ENCODE measurements at regions not wholly inside any gene's neighbourhood (a gene's known extent, or its start where the extent isn't known, plus 50 kb on each side); places are given as distances from the start of the nearest gene placed in this dataset.

DNA sequence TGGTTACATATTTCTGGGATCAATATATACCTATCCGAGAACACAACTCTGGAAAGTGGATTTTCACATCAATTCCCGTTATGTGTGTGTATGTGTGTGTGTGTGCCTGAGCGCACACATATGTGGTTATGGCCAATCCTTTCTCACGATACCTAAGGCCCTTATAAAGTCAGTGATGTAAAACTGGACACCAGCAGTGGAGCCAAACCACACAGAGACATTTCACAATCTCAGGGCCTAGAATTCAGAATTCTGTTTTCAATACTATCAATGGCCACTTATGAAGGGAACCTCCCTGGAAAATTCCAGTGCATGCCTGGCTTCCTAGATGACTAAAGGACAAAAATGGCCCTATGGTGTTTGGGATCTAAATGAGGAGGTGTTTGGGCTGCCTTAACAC lies 187.3 kb upstream of the UBL3 start:
- intact Hi-C loops (cut with micrococcal nuclease), result no loop called here

DNA sequence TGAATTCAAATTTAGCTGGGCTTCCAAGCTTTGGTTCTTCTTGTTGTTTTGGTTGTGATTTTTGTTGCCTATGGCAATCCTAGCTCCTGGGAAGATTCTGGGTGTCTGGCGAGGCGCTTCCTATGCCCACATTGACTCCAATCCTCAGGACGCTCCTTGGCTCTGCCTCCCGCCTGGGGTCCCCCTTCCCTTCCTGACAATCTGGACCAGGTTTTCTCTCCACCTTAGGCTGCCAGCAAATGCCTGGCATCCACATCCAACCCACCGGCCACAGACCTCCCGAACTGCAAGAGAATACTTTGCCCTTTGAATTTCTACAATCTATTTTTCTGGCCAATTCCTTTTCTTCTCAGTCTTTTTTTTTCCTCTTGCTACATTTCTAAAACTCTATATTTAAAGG lies 186.9 kb upstream of the UBL3 start:
- intact Hi-C loops (cut with micrococcal nuclease), result no loop called here

DNA sequence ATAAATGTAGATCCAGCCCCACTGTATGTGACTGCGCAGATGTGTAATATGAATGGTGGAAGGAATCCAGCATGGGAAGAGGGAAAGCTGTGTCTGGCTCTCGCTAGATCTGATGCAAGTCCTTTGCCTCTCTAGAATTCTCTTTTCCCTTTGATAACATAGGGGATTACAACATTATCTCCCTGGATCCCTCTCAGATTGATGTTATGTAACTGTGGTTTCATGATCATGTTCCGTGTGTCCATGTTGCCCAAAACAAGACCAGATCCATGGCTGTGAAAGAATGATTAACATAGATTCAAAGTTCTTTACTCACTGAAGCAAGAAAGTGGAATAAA lies 184.0 kb upstream of the UBL3 start:
- intact Hi-C loops (cut with micrococcal nuclease), result no loop called here

DNA sequence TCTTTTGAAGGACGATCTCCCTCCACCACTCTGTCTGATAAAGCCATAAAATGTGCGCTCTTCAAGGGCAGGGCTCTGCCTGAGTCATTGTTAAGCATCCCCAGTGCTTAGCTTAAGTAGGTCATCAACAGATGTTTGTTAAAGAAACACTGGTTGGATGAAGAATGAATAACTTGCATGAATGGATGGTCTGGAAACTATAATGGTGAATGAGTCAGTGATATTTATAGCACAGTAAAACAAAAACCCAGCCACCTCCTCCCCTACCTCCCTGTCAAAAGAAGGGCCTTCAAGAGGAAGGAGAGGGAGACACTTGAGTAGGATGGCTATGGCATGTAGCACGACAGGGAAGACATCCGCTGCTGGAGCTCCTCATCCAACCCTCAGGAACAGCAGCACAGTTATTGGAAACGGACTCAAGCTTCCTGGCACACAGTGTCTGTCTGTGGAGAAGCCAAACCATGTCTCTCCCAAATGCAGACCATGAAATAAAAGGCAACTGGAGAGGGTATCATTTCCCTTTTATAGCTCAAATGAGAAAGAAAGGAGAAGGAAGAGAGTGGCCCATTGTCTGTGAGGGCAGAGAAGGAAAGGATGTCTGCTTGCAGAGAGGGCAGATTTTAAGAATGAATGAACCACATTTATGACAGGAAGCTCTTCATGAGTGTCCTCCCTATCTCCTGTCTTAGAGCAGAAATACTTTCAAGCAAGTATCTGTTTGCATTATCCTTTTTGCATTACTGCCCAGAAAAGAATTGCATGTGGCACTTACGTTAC lies 183.5 kb upstream of the UBL3 start:
- intact Hi-C loops (cut with micrococcal nuclease), result no loop called here

DNA sequence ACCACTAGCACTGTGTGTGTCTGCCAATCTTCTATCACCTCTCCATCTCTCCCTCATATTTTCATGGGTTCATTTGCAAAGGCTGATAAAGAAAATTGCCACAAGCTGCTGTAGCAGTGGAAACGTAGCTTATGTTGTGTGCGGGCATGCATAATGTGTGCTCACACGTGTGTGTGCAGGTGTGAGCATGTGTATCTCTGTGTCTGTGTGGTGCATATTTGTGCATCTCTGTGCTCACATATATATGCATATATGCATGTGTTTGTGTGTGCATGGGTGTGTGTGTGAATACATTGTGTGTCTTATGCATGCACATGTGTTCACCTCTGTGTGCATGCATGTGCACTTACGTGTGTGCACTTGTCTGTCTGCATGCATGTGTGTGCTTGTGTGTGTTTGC lies 181.8 kb upstream of the UBL3 start:
- intact Hi-C loops (cut with micrococcal nuclease), result no loop called here

DNA sequence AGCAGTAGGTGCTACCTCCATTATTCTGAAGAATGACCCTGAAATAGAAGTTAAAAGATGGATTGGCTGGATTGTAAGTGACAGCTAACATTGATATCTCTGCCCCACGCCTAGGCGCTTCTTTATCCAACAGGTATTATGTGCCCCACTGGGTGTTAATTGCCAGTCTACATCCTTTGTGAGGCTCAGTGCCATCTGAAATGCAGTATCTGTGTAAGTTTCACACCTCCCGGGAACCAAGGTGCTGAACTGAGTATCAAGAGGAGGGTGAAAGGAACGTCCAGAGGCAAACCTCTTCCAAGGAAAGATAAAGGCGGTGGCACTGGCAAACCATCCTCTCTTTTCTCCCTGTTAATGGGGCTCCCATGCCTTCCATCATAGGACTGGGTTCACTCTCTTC lies 181.1 kb upstream of the UBL3 start:
- intact Hi-C loops (cut with micrococcal nuclease), result no loop called here

DNA sequence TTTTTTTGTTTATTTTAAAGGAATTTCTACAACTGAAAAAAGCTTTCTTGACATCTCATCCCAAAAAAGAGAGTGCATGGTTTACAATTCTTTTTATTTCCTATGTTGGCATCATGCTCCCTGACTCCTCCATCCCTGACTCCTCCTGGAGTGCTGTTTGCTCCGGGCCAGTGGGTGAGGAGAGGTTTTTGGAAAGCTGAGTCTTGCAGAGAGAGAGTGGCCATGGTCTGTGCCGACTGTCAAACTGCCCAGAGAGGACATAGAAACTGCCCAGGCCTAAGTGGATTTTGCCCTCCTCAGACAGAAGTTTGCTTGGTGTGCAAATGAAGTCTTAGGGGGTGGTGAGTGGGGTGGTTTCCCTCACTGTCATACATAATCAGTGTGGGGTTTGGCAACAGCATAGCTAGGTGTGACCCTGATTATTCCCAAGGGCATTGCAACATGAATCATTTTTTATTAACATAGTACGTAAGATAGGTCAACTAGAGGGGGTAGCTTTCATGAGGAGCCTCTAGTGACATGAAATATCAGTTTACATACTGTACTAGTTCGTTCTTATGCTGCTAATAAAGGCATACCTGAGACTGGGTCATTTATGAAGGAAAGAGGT lies 179.8 kb upstream of the UBL3 start:
- intact Hi-C loops (cut with micrococcal nuclease), result no loop called here

DNA sequence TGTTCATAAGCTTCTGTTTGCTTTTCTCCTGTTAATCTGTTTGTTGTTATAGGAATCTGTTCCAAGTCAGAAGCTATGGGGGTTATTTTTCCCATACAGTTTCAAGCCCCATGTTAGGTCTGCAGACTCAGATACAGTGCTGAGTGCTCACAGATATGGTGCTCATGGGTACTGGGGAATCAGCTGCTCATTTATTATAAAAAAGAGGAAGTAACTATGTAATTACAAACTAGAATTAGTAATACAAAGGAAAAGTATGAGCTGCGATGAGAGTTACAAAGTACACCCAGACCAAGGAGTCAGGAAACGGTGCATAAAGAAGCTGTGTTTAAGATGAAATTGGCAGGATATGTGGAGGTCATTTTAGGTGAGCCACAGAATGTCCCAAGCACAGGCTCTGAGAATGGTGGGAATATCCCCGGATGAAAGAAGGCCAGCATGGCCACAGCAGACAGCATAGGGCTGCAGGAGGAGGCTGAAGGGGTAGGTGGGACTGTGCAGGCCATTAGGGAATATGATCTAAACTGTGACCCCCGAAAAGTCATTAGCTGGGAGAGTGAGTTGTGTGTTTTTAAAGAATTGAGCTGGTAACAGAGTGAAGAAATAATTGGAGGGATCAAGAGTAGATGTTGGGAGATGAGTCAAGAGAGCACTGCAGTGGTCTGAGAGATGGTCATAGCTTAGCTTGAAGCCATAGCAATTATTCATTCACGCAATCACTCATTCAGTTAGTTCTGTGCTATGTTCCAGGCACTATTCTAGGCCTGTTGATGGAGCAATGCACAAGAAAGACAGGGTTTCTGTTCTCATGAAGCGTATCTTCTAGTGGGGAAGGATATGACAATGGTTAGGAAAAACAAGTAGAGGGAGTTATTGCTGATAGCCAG lies 177.4 kb upstream of the UBL3 start:
- intact Hi-C loops (cut with micrococcal nuclease), result no loop called here

DNA sequence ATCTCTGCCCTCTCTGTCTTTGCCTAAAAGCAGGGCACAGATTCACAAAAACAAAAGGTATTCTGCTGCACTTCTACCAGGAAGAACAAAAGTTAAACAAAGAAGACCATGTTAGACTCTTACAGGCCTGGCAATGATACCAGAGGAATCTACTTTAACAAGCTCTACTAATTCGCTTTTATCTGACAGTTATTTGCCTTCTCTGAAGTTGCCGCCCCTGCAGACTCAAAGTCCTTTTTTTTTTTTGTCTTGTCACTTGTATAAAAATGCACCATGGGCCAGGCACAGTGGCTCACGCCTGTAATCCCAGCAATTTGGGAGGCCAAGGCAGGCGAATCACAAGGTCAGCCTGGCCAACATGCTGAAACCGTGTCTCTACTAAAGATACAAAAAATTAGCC lies 176.5 kb upstream of the UBL3 start:
- intact Hi-C loops (cut with micrococcal nuclease), result no loop called here

DNA sequence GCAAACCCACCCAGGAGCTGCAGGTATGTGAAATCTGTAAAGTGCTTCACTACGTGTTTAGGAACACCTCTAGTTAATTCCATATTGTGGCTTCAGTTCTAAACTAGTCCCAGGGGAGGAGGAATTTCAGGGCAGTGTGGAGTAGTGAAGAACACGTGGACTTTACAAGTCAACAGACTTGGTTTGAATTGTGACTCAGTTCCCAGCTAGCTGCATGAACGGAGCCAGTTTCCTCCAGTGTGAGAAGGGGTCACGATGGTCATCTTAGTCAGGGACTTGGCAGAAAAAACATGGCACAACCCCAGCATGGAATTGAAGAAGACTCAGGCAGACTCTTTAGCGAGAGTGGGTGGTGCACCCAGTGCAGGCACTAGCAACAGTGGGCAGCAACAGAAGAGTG lies 175.7 kb upstream of the UBL3 start:
- intact Hi-C loops (cut with micrococcal nuclease), result no loop called here

DNA sequence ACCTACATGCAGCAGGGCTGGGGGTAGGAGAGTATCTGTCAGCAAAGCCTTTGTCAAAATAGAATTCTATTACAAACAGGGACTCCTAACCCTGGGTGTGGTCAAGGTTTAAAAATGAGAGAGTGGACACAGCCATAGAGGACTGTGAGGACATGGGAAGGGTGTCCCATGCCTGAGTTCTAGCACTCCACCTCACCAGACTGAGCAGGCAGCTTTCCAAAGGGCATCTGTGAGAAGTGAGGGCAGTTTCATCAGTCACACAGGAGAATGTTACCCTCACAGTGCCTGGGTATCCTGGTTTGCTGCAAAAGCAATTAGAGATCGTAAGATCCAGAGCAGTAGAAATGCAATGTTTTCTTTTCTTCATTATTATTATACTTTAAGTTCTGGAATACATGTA lies 174.9 kb upstream of the UBL3 start:
- intact Hi-C loops (cut with micrococcal nuclease), result no loop called here

DNA sequence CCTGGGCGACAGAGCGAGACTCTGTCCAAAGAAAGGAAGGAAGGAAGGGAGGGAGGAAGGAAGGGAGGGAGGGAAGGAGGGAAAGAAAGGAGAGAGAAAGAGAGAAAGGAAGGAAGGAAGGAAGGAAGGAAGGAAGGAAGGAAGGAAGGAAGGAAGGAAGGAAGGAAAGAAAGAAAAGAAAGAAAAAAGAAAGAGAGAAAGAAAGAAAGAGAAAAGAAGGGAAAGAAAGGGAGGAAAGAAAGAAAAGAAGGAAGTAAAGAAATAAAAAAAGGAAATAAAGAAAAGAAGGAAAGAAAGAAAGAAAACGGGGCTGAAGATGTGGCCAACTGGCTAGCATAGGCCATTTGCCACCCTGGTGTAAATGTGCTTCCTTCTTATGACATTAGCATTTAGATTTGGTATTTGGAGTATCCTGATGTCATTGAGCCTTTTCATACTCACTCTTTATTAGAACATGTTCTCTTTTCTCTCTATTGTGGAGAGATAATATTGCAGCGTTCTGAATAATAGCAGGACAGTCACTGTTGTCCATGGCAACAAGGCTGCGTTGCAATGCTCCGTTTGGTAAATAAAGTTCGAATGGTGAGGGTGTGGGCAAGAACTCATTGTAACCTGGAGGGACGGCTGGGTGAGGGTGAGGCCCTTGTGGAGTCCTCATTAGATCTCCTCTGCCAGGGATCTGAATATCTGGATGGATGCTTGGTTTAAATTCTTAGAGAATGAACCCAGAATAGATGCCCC lies 173.9 kb upstream of the UBL3 start:
- intact Hi-C loops (cut with micrococcal nuclease), result no loop called here

DNA sequence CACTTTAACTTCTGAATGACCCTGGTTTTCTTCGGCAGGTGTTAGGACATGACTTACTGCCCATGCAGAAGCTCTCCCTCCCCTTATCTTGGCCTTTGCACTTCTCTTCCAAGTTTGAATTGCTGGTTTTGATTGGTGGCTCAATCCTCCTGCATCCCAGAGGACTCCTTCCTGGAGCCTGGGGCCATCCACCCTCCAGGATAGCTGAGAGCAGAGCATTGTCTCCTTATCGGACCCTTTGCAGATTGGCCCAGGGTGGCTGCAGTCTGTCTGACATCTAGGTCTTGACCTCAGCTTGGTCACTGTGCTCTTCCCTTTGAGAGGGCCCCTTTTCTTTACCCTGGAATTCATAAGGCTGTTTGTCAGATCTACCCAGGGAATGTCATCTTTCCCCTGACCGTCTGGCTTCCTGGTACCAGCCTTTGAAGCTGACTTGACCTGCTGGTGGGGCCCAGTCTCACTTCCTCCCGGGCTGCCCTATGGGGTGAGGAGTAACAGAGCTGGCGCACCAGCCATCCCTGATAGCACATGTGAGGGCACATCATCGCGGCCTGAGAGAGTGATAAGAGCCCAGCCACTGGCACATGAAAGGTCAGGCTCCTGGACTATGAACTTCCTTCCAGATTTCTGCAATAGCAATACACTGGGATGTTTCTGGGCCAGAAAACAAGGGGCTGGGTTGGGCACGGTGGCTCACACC lies 172.9 kb upstream of the UBL3 start:
- intact Hi-C loops (cut with micrococcal nuclease), result no loop called here

DNA sequence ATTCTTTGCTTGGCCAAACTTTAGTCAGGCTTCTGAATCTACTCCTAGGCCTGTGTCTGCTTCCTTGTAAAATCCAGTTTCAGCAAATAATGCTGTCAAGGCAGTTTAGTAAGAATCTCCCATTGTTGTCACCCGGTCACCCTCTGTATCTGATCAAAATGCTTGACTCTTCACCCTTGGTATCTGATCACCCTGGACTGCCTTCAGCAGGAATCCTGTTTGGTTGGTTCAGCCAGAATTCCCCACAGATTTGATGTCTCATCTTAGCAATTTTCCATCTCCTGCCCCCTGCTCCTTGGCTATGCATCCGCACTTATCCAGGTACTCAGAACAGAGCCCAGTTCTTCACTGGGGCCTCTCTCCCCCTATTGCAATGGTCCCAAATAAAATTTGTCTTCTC lies 172.4 kb upstream of the UBL3 start:
- intact Hi-C loops (cut with micrococcal nuclease), result no loop called here

DNA sequence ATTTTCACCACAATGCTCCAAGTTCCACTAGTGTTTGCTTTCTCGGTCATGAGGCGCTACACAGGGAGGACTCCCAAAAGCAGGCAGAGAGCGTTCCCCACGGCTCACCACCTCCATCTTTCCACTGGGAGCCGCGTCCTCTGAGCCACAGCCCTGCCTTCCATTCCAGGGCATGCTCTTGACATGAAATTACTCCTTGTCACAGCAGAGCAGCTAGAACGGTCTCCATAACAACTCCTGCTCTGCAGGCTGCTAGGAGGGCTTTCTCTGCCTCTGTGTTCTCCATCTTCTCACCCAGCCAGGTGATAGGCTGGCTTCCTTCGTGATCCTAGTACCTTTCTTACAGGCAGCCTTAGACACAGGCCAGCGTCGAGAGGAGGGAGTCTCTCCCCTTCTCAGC lies 171.8 kb upstream of the UBL3 start:
- intact Hi-C loops (cut with micrococcal nuclease), result no loop called here

DNA sequence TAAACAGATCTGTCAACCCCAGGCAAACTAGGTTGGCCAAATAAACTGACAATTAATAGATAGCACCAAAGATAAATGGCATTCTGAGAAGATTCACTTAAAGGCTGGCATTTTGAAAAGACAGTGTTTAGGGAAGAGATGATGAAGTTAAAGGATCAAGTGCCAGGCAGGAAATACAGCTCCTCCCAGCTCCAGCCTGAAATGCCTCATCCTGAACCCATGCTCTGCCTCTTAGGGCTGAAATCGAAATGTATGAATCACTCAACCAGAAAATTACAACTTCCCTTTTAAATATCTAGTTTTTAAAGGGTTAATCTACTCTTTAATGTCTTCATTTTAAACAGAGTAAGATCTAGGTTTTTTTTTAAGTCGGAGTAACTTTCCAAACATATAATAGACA lies 171.2 kb upstream of the UBL3 start:
- intact Hi-C loops (cut with micrococcal nuclease), result no loop called here

DNA sequence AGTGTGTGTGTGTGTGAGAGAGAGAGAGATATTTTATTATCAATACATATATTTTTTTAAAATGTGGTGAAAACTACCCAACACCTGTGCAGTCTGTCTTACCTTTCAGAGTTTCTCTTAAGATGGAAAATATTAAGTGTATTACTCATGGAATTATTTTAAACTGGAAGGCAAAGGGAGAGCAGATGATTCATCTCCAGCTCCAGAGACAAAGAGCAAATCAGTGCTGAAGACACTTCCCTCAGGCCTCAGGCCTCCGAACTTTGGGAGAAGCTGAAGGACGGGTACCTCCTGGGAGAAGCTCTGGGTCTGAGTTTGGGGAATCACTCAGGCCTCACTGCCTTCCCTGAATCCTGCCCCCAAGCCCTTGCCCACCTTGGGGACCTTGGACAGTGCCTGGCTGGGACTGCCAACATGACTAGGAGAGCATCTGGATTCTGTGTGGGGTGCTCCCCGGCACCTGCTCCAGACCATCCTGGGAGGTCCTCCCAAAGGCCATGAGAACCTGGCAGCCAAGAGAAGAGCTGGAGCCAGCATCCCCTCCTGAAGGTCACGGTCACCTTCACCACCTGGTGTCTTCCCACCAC lies 170.4 kb upstream of the UBL3 start:
- intact Hi-C loops (cut with micrococcal nuclease), result no loop called here

DNA sequence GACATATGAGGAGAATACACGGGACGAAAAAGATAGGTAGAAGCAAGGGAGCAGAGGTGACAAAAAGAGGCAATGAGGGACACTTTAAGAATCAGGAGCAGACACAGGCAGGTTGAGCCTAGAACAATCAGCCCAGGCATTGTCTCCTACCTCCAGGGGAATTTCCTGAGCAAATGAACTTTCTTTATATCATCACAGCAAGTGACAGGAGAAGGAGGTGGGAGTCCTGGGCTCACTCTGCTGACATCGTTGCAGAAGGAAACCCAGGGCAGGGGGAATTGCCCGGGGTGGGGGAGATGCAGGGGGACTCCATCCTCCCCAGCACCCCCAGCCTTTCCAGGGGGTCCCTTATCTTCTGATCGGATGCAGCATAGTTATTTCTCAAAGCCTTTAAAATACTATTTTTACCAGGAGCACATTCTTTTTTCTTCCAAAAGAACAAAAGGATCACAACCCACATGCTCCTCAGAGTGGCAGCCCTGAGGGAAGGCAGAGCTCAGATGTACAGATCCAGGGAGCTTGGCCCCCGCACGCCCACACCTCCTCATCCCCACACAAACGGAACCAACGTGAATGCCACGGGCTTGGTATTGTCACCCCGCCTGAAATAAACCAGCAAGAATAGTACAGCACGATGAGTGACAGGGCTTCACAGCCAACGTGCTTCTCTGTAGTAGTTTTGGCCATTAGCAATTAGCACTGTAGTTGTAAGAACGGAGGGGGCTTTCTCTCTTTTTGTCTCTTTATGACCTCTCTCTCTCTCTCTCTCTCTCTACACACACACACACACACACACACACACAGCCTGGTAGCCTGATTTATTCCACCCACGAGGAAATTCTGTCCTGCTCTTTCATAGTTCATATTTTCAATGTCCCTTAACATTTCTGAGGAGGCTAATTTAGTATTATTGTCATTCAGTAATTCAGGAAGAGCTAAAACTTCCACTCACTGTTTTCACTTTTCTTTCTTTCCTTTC lies 169.5 kb upstream of the UBL3 start:
- intact Hi-C loops (cut with micrococcal nuclease), result no loop called here

DNA sequence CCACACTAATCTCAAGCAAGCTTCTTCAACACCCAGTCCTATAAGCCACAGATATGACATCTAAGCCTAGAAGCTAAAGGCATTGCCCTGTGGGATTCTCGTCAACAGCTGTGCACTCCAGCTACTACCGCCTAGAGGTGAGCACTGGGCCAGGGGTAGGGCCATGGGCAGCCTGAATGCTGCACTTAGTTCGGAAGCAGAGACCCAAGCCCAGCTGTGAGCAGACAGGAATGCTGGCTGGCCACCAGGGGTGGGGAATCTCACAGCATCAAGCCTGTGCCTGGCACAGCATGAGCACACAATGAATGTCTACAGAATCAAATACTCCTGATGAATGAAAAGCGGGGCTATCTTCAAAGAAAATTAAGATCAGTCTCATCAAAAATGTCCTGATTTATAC lies 167.5 kb upstream of the UBL3 start:
- intact Hi-C loops (cut with micrococcal nuclease), result no loop called here

DNA sequence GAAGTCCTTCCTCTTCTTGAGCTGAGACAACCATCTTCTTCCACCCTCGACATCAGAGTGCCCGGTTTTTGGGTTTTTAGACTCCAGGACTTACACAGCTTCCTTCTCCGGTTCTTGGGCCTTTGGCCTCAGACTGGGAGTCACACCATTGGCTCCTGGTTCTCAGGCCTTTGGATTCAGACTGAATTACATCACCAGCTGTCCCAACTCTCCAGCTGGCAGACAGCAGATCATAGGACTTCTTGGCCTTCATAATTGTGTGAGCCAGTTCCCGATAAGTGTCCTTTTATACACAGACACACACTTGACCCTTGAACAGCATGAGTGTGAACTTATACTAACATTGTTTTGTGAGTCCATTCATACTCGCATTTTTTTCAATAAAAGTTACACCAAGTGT lies 166.0 kb upstream of the UBL3 start:
- intact Hi-C loops (cut with micrococcal nuclease), result no loop called here

Measured in T-helper 2 cell treated with Interferon-gamma antibody and Interleukin-4, amounts not matched to agents 100 ng/mL and 5 ng/mL, for 36 hours (primary cell).